ENCODE measurements at regions not wholly inside any gene's neighbourhood (a gene's known extent, or its start where the extent isn't known, plus 50 kb on each side); places are given as distances from the start of the nearest gene placed in this dataset.
"Not testable (repeated sequence)": the region's sequence is repeated elsewhere in the genome, so short reads cannot be mapped to it uniquely, and the experiment has no call there.

- no peak for DNase-seq (ENCODE audit: low spot score)
Measured at GRCh38 chr4:66837279-66837922, 707.9 kb downstream of the CENPC start.

DNA sequence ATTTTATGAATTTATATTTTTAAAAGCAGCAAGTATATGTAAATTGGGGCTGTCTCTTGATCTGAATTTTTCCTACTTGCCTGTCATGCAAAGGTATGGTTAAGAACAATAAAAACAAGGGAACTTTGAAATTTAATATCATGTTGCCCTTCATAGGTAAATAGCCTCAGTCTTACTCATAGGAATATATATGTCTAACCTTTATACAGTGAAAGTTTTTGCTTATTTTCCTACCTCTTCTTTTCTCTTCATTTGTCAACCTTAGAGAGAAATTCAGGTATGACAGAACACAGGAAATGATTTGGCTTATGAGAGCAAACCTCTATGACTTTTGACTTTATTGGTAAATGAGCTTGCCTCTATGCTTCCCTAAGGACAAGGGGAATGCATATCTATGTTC is 716.0 kb downstream of the CENPC start:
- no peak for DNase-seq (ENCODE audit: low spot score)

- DNase-seq (ENCODE audit: low spot score) = no peak
Measured at GRCh38 chr4:66820681-66821080, 724.6 kb downstream of the CENPC start.

DNA sequence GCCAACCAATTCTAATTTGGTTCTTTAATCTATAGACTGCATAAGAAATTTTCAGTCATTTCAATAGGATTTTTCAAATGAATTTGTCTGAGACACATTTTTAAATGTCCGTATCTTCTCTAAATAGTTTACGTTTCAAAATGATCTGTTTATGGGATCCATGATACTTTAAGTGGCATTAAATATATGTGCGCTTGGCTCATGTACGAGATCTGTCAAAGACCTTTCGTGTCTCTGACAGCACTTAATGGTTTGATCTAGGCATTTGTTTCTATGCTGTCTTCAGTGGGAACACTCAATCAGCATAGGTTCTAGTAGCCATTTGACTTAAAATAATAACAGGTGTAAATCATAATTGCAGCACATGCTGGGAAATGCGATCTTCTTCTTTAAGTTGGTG is 731.0 kb downstream of the CENPC start:
- DNase-seq (ENCODE audit: low spot score) = no peak

DNA sequence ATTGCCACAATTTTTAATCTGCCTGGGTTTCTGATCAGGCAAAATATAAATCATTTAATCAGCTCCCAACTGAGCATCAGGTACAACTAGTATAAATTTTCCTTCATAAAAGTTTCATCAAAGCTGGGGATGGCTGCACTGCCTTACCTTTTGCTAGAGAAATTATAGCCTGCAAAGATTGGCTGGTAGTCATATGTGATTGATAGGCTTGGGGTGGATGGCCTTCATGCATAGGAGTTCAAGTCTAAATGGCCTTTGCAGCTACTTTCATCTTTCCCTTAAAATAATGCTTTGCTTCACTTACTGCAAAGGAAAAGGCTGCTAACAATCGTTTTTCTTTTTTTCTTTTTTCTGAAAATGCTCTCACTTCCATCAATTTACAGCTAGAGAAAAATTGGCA is 739.7 kb downstream of the CENPC start:
- DNase-seq (ENCODE audit: low spot score) = no peak

DNA sequence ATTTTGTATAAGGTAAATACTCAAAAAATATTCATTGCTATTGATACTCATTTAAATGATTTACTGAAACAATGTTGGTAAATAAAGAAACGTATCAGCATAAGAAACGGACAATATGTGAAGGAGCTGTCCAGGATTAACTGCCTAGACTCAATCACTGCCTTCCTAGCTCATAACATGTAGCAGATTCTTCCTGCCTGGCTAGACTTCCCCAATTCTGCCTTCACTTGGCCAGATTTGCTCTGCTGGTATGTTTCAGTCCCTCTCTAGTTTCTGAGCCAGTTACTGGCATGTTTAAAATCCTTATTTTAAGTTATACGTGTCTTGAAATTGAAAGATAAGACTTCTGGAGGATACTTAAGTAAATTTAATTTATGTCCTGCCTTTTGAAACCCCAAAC is 740.3 kb downstream of the CENPC start:
- DNase-seq (ENCODE audit: low spot score) = no peak

DNA sequence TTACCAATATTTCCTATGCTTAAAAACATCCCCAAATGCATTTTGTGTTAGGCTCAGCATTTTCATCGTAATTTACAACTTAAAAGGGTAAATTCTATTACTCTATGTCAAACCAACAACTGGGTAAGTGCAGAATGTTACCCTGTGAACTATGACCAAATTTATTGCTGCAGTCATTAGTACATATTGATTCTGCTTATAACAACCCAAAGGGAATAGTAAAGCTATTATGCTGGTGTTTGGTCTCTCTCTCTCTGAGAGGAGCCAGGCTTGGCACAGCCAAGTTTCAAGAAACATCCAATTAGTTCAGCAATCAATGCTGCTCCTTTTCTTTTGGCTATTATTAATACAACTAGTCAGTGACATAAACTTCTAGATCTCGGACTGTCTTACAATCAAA is 747.7 kb downstream of the CENPC start:
- DNase-seq (ENCODE audit: low spot score) = no peak

DNA sequence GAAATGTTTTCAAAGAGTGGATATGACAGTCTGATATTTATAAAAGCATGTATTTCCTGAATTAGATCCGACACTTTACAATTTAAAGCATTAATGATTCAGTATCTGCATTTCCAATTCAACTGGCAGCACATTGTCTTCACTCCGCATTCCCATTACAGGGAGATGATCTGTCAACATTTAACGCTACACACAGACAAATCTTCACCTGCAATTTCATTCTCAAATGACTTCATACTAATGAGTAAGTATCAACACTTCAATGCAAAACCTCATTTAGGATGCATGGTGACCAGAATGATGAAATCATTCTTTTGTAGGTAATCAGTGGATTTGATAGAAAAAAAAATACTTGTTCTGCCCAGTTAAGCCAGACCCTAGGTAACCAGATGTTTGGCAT is 749.6 kb downstream of the CENPC start:
- no peak for DNase-seq (ENCODE audit: low spot score)

DNA sequence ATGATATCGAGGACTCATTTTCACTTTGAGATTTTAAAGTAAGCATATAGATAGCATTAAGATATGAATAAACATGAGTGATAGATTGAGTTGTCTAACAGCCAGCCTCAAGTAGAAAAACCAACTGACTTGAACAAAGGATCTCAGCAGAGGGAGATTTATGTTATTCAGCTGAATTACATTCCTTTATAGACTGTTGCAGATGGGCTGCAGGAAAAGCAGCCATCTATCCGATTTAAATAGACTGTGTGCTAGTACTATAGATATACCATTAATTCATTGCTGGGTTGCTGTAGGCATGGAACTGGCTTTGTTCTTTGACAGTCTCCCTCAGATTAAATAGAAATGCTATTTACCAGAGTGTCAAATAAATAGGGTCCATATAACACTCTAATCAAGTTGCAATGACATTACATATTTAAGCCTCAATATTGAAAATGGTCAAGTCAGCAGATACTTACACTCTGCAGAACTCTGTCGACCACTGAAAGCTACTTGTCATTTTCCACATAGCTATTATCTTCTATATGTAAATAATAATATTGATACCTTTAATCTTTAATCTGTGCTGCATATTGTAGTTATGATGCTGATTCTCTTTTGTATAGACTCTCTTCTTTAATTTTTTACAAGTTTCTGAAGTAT is 750.8 kb downstream of the CENPC start:
- no peak for DNase-seq (ENCODE audit: low spot score)

DNA sequence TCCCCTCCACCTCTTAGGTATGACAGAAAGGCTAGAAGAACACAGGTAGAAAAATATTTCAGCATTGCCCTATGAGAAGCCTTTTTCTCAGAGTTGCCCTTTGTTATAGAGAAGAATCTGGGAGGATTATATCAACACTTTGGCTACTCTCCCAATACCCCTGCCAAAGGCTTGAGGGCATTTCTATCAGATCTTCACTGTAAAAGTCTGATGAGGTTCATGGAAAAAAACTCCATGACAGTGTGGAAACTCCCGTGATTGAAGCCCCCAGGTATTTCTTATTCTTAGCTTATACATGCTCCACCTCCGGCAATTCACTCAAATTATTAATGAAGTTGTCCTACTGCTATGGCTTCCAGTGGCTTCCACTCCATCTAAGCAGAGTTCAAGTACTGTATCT is 753.6 kb downstream of the CENPC start:
- DNase-seq (ENCODE audit: low spot score) = no peak

DNA sequence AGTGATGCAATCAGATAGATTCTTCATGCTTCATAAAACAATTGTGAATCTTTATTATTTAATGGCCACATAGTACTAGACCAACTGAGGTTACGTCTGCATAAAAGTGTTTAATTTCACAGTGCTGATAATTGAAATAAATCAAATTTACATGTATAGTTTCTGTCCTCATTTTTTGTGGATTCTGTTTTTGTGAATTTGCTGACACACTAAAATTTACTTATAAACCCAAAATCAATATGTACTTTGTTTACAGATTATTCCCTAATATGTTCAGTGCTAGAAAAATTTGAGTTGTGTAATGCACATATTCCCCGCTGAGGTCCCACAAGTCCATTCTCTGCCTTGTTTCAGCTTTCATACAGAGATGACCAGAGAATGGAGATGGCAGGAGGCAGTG is 759.8 kb downstream of the CENPC start:
- no peak for DNase-seq (ENCODE audit: low spot score)

DNA sequence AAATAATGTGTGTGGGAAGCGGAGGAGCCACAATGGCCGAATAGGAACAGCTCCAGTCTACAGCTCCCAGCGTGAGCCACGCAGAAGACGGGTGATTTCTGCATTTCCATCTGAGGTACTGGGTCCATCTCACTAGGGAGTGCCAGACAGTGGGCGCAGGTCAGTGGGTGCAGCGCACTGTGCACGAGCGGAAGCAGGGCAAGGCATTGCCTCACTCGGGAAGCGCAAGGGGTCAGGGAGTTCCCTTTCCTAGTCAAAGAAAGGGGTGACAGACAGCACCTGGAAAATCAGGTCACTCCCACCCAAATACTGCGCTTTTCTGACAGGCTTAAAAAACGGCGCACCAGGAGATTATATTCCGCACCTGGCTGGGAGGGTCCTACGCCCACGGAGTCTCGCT is 762.6 kb downstream of the CENPC start:
- DNase-seq (ENCODE audit: low spot score) = not testable (repeated sequence)

DNA sequence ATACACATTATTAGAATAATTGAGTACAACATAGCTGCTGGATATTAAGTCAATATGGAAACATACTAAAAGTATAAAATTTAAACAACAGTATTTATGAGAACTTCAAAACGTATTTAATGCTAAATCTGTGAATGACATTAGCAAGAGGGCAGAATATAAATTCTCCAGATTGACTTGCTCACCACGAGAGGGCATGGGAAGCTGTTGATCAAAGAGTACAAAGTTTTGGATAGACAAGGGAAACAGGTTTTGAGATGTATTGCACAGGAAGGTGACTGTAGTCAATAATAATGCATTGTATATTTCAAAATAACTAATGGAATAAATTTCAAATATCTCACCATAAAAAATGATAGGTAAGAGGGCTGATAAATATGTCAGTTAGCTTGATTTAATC is 768.2 kb downstream of the CENPC start:
- no peak for DNase-seq (ENCODE audit: low spot score)

GRCh38 chr4:66769441-66769840 is 775.9 kb downstream of the CENPC start:
- DNase-seq (ENCODE audit: low spot score) = no peak

DNA sequence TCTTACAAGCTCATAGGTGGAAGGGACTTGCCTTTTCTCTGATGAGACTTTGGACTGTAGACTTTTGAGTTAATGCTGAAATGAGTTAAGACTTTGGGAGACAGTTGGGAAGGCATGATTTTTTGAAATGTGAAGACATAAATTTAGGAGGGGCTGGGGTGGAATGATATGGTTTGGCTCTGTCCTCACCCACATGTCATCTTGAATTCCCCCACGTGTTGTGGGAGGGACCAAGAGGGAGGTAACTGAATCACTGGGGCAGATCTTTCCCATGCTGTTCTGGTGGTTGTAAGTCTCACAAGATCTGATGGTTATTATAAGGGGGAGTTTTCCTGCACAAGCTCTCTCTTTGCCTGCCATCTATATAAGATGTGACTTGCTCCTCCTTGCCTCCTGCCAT is 777.9 kb downstream of the CENPC start:
- no peak for DNase-seq (ENCODE audit: low spot score)

GRCh38 chr4:66766557-66766956 is 778.7 kb downstream of the CENPC start:
- no peak for DNase-seq (ENCODE audit: low spot score)

- no peak for DNase-seq (ENCODE audit: low spot score)
Measured at GRCh38 chr4:66750273-66750672, 795.0 kb downstream of the CENPC start.

DNA sequence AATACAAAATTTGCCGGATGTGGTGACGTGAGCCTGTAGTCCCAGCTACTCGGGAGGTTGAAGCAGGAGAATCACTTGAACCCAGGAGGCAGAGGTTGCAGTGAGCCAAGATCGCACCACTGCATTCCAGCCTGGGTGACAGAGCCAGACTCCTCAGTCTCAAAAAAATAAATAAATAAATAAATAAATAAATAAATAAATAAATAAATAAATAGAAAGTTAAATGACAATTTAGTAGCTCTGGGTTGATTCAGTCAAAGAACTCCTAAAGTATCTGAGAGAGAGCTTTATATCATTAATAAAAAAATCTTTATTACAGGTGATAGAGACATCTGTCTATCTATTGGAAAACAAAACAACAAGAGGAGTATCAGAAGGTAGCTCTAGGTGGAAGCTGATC is 798.4 kb downstream of the CENPC start:
- DNase-seq (ENCODE audit: low spot score) = not testable (repeated sequence)

DNA sequence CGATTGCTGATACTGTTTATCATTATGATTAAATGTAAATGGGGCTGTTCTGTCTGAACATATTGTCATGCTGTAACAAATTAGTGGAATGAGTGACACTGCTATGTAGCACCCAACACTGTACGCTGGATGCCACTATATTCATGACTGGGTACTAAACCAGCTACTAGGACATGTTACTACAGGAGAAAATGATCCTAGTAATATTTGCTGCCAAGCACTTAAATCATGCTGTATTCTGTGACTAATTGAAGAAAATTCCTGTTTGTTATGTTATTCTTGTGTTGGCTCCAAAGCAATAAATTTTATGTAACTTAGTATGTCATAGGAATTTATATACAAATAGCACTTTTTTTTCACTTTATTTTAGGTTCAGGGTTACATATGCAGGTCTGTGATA is 804.2 kb downstream of the CENPC start:
- no peak for DNase-seq (ENCODE audit: low spot score)

DNA sequence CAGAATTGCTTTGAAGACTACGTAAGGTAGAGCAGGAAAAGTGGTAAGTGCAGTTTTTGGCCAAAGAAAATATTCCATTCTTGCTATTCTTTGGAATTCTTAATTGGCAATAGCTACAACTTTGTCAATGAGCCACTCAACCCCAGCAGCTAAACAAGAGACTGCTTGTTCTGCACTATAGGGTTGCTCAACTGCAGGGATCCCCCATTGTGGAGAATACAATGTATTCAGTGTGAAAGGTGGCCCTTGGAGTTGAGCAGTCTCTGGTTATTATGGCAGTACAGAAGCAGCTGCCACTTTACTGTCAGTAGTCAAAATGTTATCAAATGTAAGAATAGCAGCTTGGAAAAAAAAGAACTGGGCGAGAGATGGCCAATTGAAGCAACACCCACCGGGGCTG is 808.7 kb downstream of the CENPC start:
- no peak for DNase-seq (ENCODE audit: low spot score)

DNA sequence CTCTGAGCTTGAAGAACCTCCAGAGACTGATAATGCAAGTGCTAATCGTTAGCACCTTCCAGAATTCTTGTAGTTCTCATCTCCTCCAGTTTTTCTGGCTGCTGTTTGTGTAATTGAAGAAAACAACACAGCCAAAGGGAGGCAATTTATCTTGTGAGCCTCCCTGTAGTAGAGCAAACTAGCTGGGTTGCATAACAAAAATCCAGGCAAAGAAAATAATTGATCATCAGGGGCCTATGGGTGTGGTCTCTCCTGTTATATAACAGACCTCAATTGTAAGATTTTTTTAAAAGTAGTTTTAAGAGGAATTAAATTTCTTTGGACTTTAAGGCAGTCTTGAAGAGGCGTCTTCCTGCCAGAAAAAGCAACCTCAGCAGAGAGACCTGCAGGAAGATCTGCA is 817.0 kb downstream of the CENPC start:
- DNase-seq (ENCODE audit: low spot score) = no peak

DNA sequence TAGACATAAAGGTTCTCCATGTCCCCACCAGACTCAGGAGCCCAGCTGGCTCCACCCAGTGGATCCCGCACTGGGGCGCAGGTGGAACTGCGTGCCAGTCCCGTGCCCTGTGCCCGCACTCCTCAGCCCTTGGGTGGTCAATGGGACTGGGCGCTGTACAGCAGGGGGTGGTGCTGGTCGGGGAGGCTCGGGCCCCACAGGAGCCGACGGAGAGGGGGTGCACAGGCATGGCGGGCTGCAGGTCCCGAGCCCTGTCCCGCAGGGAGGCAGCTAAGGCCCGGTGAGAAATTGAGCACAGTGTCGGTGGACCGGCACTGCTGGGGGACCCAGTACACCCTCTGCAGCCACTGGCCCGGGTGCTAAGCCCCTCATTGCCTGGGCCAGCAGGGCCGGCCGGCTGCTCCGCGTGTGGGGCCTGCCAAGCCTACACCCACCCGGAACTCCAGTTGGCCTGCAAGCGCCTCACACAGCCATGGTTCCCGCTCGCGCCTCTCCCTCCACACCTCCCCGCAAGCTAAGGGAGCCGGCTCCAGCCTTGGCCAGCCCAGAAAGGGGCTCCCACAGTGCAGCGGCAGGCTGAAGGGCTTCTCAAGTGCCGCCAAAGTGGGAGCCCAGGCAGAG is 832.9 kb downstream of the CENPC start:
- DNase-seq (ENCODE audit: low spot score) = not testable (repeated sequence)

DNA sequence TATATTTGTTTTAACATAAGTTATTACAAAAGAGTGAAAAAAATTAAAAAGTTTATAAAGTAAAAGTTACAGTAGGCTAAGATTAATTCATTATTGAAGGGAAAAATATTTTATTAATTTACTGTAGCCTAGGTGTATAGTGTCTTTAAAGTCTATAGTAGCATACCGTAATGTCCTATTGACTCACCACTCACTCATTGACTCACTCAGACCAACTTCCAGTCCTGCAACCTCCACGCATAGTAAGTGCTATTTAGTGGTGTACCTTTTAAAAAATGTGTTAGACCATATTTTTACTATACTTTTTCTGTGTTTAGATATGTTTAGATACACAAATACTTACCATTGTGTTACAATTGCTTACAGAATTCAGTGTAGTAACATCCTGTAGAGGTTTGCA is 841.1 kb downstream of the CENPC start:
- DNase-seq (ENCODE audit: low spot score) = no peak

DNA sequence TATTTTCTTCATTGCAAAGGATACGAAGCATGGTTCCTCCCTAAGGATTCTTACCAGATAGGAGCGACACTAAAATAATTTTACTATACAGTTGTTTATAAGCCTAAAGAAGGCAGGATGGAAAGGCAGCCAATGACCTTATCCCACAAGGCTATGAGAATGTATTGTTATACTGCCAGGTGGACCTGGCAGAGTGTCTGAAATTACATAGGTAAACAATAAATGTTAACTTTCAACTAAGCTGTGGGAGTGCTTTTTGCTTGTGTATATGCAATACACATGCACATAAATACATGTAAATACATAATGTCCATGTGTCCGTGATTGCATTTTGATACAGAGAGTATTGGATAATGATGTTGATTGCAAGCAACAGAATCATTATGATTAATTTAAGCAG is 850.6 kb downstream of the CENPC start:
- DNase-seq (ENCODE audit: low spot score) = no peak

Data from cerebellar cortex (tissue), 1 donor.